WI38 (cell line): ENCODE measurements at regions not wholly inside any gene's neighbourhood (a gene's known extent, or its start where the extent isn't known, plus 50 kb on each side); places are given as distances from the start of the nearest gene placed in this dataset.

ENCODE experiments used
- H3K4me3 ChIP-seq: 2 replicates; pipeline ENCODE4 v1.5.1; 2011; ENCODE audit warnings: low read depth, mild to moderate bottlenecking, control low read depth, low read length
- CTCF ChIP-seq: IDR thresholded peaks from 2 replicates; pipeline ENCODE4 v1.5.1; 2012; ENCODE audit warnings: low read depth, mild to moderate bottlenecking, control low read depth, low read length

- no peak overlapping the region for H3K4me3 ChIP-seq
- no peak for TF ChIP-seq CTCF
Measured at GRCh38 chr12:76639646-76640045, 80.1 kb upstream of the OSBPL8 start.

- TF ChIP-seq CTCF: no peak
- H3K4me3 ChIP-seq: no peak overlapping the region
Measured at GRCh38 chr12:76641073-76641472, 81.5 kb upstream of the OSBPL8 start.

GRCh38 chr12:76641961-76642360, 82.4 kb upstream of the OSBPL8 start:
- TF ChIP-seq CTCF: no peak
- no peak overlapping the region for H3K4me3 ChIP-seq

- no peak for TF ChIP-seq CTCF
- H3K4me3 ChIP-seq: no peak overlapping the region
Measured at GRCh38 chr12:76643438-76643837, 83.9 kb upstream of the OSBPL8 start.

GRCh38 chr12:76644950-76645349, 85.4 kb upstream of the OSBPL8 start:
- H3K4me3 ChIP-seq: no peak overlapping the region
- TF ChIP-seq CTCF: no peak

GRCh38 chr12:76645934-76646333, 86.4 kb upstream of the OSBPL8 start:
- H3K4me3 ChIP-seq: no peak overlapping the region
- no peak for TF ChIP-seq CTCF

- no peak for TF ChIP-seq CTCF
- H3K4me3 ChIP-seq: no peak overlapping the region
Measured at GRCh38 chr12:76646366-76646765, 86.8 kb upstream of the OSBPL8 start.
